ENCODE measurements at regions not wholly inside any gene's neighbourhood (a gene's known extent, or its start where the extent isn't known, plus 50 kb on each side); places are given as distances from the start of the nearest gene placed in this dataset.

DNA sequence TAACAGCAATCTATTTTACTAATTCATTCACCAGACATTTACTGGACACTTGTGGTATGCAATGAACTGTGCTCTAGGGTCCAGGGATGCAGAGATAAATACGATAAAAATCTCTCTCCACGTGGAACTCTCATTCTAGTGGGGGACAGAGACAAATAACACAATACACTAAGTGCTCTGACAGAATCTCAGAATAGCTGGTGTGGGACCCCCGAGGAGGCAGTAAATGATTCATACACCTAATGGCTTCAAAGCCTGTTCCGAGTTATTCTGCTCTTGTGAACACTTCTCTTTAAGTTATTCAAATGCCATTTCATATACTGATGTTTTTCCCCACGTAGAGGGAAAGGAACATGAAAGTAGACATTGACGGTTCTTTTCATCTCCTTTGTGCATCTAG is 302.0 kb upstream of the PDE4D start:
- ChIA-PET CTCF (ENCODE audit: low intra/inter-chr PET ratio, low total read pairs) (no interaction called here), POLR2A (no interaction called here)
- no peak for DNase-seq (ENCODE audit: low spot score)
- Histone ChIP-seq H3K4me1 (ENCODE audit: insufficient read depth, low read length) (no peaks in the 10 kb centered on the region), H3K9me3 (ENCODE audit: low read length) (no peaks in the 10 kb centered on the region), H3K9ac (ENCODE audit: insufficient read depth, low read depth, low read length) (no peak overlapping the region), H3K27ac (ENCODE audit: extremely low read length, insufficient read depth, low read length) (no peak overlapping the region), H3K36me3 (replicated peaks in 1 of 2; ENCODE audit: control insufficient read depth in 1 of 2, insufficient read depth in 2 of 2, low read length in 2 of 2) (no peaks in the 10 kb centered on the region), H3K79me2 (ENCODE audit: insufficient read depth, low read length) (no peaks in the 10 kb centered on the region), H3K4me2 (ENCODE audit: low read depth, low read length) (no peak overlapping the region), H4K20me1 (ENCODE audit: insufficient read depth, low read length) (no peaks in the 10 kb centered on the region), H3K27me3 (ENCODE audit: control insufficient read depth in 1 of 2, insufficient read depth in 2 of 2, low read length in 2 of 2) (no peaks in the 10 kb centered on the region), H3K4me3 (replicated peaks in 1 of 3; ENCODE audit: insufficient read depth in 1 of 3, low read depth in 2 of 3, low read length in 3 of 3) (no peak overlapping the region), H2AFZ (ENCODE audit: low read length) (no peak overlapping the region)
- no TSS peak for BruUV-seq (replicated peaks)
- TF ChIP-seq ZEB1 (IDR thresholded peaks at IDR 0.05; ENCODE audit: insufficient replicate concordance, low read depth) (no peak), TSC22D2 (CRISPR knock-in tag; IDR thresholded peaks at IDR 0.05; ENCODE audit: borderline replicate concordance) (no peak), HMGA1 (CRISPR knock-in tag; conservative IDR thresholded peaks at IDR 0.05) (no peak), RARG (CRISPR knock-in tag; IDR thresholded peaks at IDR 0.05; ENCODE audit: low read depth) (no peak), ZNF879 (CRISPR knock-in tag; IDR thresholded peaks at IDR 0.05) (no peak), ZNF891 (CRISPR knock-in tag; IDR thresholded peaks at IDR 0.05) (no peak), ATF3 (CRISPR knock-in tag; IDR thresholded peaks at IDR 0.05) (no peak), ONECUT2 (CRISPR knock-in tag; IDR thresholded peaks at IDR 0.05) (no peak), FOXK1 (CRISPR knock-in tag; IDR thresholded peaks at IDR 0.05; ENCODE audit: borderline replicate concordance, low read depth) (no peak), ZNF567 (CRISPR knock-in tag; IDR thresholded peaks at IDR 0.05; ENCODE audit: borderline replicate concordance) (no peak), ZNF850 (CRISPR knock-in tag; conservative IDR thresholded peaks at IDR 0.05) (no peak), TBP (CRISPR knock-in tag; IDR thresholded peaks at IDR 0.05) (no peak), ZNF614 (CRISPR knock-in tag; IDR thresholded peaks at IDR 0.05; ENCODE audit: borderline replicate concordance) (no peak), ZNF776 (CRISPR knock-in tag; IDR thresholded peaks at IDR 0.05) (no peak)
- TF ChIP-seq, protein P1, sequence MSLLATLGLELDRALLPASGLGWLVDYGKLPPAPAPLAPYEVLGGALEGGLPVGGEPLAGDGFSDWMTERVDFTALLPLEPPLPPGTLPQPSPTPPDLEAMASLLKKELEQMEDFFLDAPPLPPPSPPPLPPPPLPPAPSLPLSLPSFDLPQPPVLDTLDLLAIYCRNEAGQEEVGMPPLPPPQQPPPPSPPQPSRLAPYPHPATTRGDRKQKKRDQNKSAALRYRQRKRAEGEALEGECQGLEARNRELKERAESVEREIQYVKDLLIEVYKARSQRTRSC (CRISPR knock-in tag; IDR thresholded peaks at IDR 0.05; ENCODE audit: low read depth) = no peak
- TF ChIP-seq, protein P2, sequence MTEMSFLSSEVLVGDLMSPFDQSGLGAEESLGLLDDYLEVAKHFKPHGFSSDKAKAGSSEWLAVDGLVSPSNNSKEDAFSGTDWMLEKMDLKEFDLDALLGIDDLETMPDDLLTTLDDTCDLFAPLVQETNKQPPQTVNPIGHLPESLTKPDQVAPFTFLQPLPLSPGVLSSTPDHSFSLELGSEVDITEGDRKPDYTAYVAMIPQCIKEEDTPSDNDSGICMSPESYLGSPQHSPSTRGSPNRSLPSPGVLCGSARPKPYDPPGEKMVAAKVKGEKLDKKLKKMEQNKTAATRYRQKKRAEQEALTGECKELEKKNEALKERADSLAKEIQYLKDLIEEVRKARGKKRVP (CRISPR knock-in tag; IDR thresholded peaks at IDR 0.05) = no peak
- intact Hi-C loops (cut with micrococcal nuclease; ENCODE audit: unreplicated experiment) = no loop called here
- FAIRE-seq = no peak
- in situ Hi-C loops (cut with HindIII; ENCODE audit: extremely low pct_ligation_motif_present, low pct_unique_long_range_greater_than_20kb) = no loop called here
- 58% methylated on average over 6 of the region's 6 CpGs for WGBS (ENCODE audit: low lambda C conversion rate)
- ATAC-seq = no peak
